Stimulated activated CD4-positive, alpha-beta T cell treated with anti-CD3 and anti-CD28 coated beads, Interleukin-1b, Interleukin-23, amount 100 ng/mL, for 24 hours (primary cell): ENCODE measurements at regions not wholly inside any gene's neighbourhood (a gene's known extent, or its start where the extent isn't known, plus 50 kb on each side); places are given as distances from the start of the nearest gene placed in this dataset.

Experiments used
- DNase-seq, 4 experiments: peaks; one replicate each; pipeline ENCODE4 v3.0.0-alpha.2; 2020; ENCODE audit warnings: low read depth in 4 of 4, low spot score in 1 of 4

- DNase-seq: no peak
Measured at GRCh38 chr14:71658261-71658860, 273.9 kb upstream of the RGS6 start.

- no peak for DNase-seq
Measured at GRCh38 chr14:71659159-71659558, 273.1 kb upstream of the RGS6 start.

- no peak for DNase-seq
Measured at GRCh38 chr14:71661441-71661840, 270.8 kb upstream of the RGS6 start.

- no peak for DNase-seq
Measured at GRCh38 chr14:71662291-71662790, 269.9 kb upstream of the RGS6 start.

GRCh38 chr14:71665157-71665556 lies 267.1 kb upstream of the RGS6 start:
- DNase-seq: no peak

GRCh38 chr14:71665781-71666180 lies 266.4 kb upstream of the RGS6 start:
- DNase-seq: no peak

GRCh38 chr14:71666571-71667145 lies 265.6 kb upstream of the RGS6 start:
- DNase-seq: no peak

- DNase-seq: no peak
Measured at GRCh38 chr14:71668186-71668912, 263.9 kb upstream of the RGS6 start.

GRCh38 chr14:71672596-71672995 lies 259.6 kb upstream of the RGS6 start:
- no peak for DNase-seq

GRCh38 chr14:71675126-71675899 lies 256.9 kb upstream of the RGS6 start:
- DNase-seq: no peak

GRCh38 chr14:71675900-71676287 lies 256.3 kb upstream of the RGS6 start:
- no peak for DNase-seq

GRCh38 chr14:71680736-71681387 lies 251.4 kb upstream of the RGS6 start:
- no peak for DNase-seq

GRCh38 chr14:71682337-71682736 lies 249.9 kb upstream of the RGS6 start:
- DNase-seq: no peak

GRCh38 chr14:71684323-71684722 lies 247.9 kb upstream of the RGS6 start:
- no peak for DNase-seq

GRCh38 chr14:71686677-71687076 lies 245.6 kb upstream of the RGS6 start:
- DNase-seq: no peak

- no peak for DNase-seq
Measured at GRCh38 chr14:71687166-71687831, 244.9 kb upstream of the RGS6 start.

GRCh38 chr14:71688576-71688975 lies 243.7 kb upstream of the RGS6 start:
- DNase-seq: no peak

- DNase-seq: no peak
Measured at GRCh38 chr14:71690478-71690877, 241.8 kb upstream of the RGS6 start.

GRCh38 chr14:71692496-71692895 lies 239.7 kb upstream of the RGS6 start:
- DNase-seq: no peak

GRCh38 chr14:71693381-71693780 lies 238.8 kb upstream of the RGS6 start:
- no peak for DNase-seq
